ENCODE measurements at regions not wholly inside any gene's neighbourhood (a gene's known extent, or its start where the extent isn't known, plus 50 kb on each side); places are given as distances from the start of the nearest gene placed in this dataset.

DNA sequence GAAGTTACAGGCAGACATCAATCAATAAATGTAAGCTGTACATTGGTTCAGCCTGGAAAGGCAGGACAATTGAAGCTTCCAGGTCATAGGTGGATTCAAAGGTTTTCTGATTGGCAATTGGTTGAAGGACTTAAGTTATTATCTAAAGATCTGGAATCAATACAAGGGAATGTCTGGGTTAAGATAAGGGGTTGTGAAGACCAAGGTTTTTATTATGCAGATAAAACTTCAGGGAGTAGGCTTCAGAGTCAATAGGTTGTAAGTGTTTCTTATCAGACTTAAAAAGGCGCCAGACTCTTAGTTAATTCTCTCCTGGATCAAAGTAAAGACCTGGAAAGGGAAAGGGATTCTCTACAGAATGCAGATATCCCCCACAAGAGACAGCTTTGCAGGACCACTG, 935.4 kb downstream of the TBC1D22A start:
- no peak for TF ChIP-seq EZH2phosphoT487 (conservative IDR thresholded peaks at IDR 0.05; ENCODE audit: low read length)
- no peak for TF ChIP-seq CTCF (IDR thresholded peaks at IDR 0.05; ENCODE audit: insufficient read depth, low read length, poor library complexity, severe bottlenecking)
- Histone ChIP-seq H3K9ac (ENCODE audit: low read length) (no peak overlapping the region), H3K27me3 (ENCODE audit: low read length) (no peaks in the 10 kb centered on the region), H3K4me2 (ENCODE audit: low read depth, low read length, poor library complexity, severe bottlenecking) (no peak overlapping the region), H3K9me3 (ENCODE audit: insufficient read depth, low read length) (no peaks in the 10 kb centered on the region), H3K27ac (ENCODE audit: low read depth, low read length) (no peak overlapping the region), H3K79me2 (ENCODE audit: insufficient read depth, low read length) (no peaks in the 10 kb centered on the region), H3F3A (ENCODE audit: insufficient read depth) (no peaks in the 10 kb centered on the region), H3K36me3 (ENCODE audit: low read length) (no peaks in the 10 kb centered on the region), H3K4me3 (ENCODE audit: insufficient read depth, low read length, poor library complexity, severe bottlenecking) (no peak overlapping the region), H2AFZ (ENCODE audit: low read depth, low read length, severe bottlenecking) (no peak overlapping the region), H3K9me2 (replicated peaks; ENCODE audit: insufficient read depth, low read length) (no peaks in the 10 kb centered on the region), H4K20me1 (ENCODE audit: low read depth, low read length) (no peaks in the 10 kb centered on the region)

- no peak overlapping the region for H2AFZ ChIP-seq (ENCODE audit: low read depth, low read length, severe bottlenecking)
- no peak overlapping the region for H3K4me3 ChIP-seq (ENCODE audit: insufficient read depth, low read length, poor library complexity, severe bottlenecking)
- no peaks in the 10 kb centered on the region for H4K20me1 ChIP-seq (ENCODE audit: low read depth, low read length)
- H3K4me2 ChIP-seq (ENCODE audit: low read depth, low read length, poor library complexity, severe bottlenecking) = no peak overlapping the region
- H3K79me2 ChIP-seq (ENCODE audit: insufficient read depth, low read length) = no peaks in the 10 kb centered on the region
- H3K27me3 ChIP-seq (ENCODE audit: low read length) = no peaks in the 10 kb centered on the region
- no peaks in the 10 kb centered on the region for H3F3A ChIP-seq (ENCODE audit: insufficient read depth)
- H3K9ac ChIP-seq (ENCODE audit: low read length) = no peak overlapping the region
- no peak overlapping the region for H3K27ac ChIP-seq (ENCODE audit: low read depth, low read length)
- no peak for TF ChIP-seq CTCF (IDR thresholded peaks at IDR 0.05; ENCODE audit: insufficient read depth, low read length, poor library complexity, severe bottlenecking)
- no peak for TF ChIP-seq EZH2phosphoT487 (conservative IDR thresholded peaks at IDR 0.05; ENCODE audit: low read length)
- no peaks in the 10 kb centered on the region for H3K9me2 ChIP-seq (replicated peaks; ENCODE audit: insufficient read depth, low read length)
- no peaks in the 10 kb centered on the region for H3K36me3 ChIP-seq (ENCODE audit: low read length)
- no peaks in the 10 kb centered on the region for H3K9me3 ChIP-seq (ENCODE audit: insufficient read depth, low read length)
These were observed 934.3 kb downstream of the TBC1D22A start for GRCh38 chr22:47696776-47697175.

- Histone ChIP-seq H3K9me2 (replicated peaks; ENCODE audit: insufficient read depth, low read length) (no peaks in the 10 kb centered on the region), H3K4me3 (ENCODE audit: insufficient read depth, low read length, poor library complexity, severe bottlenecking) (no peak overlapping the region), H2AFZ (ENCODE audit: low read depth, low read length, severe bottlenecking) (no peak overlapping the region), H4K20me1 (ENCODE audit: low read depth, low read length) (no peaks in the 10 kb centered on the region), H3K27me3 (ENCODE audit: low read length) (no peaks in the 10 kb centered on the region), H3K9me3 (ENCODE audit: insufficient read depth, low read length) (no peaks in the 10 kb centered on the region), H3K4me2 (ENCODE audit: low read depth, low read length, poor library complexity, severe bottlenecking) (no peak overlapping the region), H3K27ac (ENCODE audit: low read depth, low read length) (no peak overlapping the region), H3F3A (ENCODE audit: insufficient read depth) (no peaks in the 10 kb centered on the region), H3K9ac (ENCODE audit: low read length) (no peak overlapping the region), H3K79me2 (ENCODE audit: insufficient read depth, low read length) (no peaks in the 10 kb centered on the region), H3K36me3 (ENCODE audit: low read length) (no peaks in the 10 kb centered on the region)
- TF ChIP-seq EZH2phosphoT487 (conservative IDR thresholded peaks at IDR 0.05; ENCODE audit: low read length) (no peak), CTCF (IDR thresholded peaks at IDR 0.05; ENCODE audit: insufficient read depth, low read length, poor library complexity, severe bottlenecking) (no peak)
These were observed 932.7 kb downstream of the TBC1D22A start for GRCh38 chr22:47695176-47695575.
